GM12875 (cell line): ENCODE measurements at regions not wholly inside any gene's neighbourhood (a gene's known extent, or its start where the extent isn't known, plus 50 kb on each side); places are given as distances from the start of the nearest gene placed in this dataset.

Experiments used
- H3K4me3 ChIP-seq: one replicate; pipeline ENCODE4 v1.5.1; 2011; ENCODE audit warnings: low read depth, low read length, control low read depth
- TF ChIP-seq, protein P1 (sequence below): IDR thresholded peaks from 2 replicates; pipeline ENCODE4 v1.5.1; 2011; ENCODE audit warnings: low read depth, mild to moderate bottlenecking, control low read depth, inconsistent platforms, low read length, moderate library complexity, borderline replicate concordance; ENCODE audit not compliant: insufficient read depth

DNA sequence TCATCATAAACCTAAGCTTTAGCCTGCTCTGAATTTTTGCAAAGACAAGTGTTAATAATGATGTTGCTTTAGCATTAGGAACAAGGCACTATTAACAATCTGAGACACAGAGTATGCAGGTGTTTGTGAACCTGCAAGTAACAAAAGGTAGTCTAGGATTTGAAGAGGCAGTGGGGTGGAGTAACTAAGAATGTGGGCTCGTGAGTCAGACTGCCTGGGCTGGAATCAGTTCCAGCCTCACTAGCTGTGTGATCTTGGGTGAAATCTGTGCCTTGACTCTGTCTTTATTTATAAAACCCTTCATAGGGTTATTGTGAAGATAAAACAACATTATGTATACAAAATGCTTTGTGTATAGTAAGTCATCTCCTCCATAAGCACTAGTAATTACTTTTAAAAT, 610.6 kb upstream of the CFAP20DC start:
- H3K4me3 ChIP-seq: no peak overlapping the region
- TF ChIP-seq, protein P1, sequence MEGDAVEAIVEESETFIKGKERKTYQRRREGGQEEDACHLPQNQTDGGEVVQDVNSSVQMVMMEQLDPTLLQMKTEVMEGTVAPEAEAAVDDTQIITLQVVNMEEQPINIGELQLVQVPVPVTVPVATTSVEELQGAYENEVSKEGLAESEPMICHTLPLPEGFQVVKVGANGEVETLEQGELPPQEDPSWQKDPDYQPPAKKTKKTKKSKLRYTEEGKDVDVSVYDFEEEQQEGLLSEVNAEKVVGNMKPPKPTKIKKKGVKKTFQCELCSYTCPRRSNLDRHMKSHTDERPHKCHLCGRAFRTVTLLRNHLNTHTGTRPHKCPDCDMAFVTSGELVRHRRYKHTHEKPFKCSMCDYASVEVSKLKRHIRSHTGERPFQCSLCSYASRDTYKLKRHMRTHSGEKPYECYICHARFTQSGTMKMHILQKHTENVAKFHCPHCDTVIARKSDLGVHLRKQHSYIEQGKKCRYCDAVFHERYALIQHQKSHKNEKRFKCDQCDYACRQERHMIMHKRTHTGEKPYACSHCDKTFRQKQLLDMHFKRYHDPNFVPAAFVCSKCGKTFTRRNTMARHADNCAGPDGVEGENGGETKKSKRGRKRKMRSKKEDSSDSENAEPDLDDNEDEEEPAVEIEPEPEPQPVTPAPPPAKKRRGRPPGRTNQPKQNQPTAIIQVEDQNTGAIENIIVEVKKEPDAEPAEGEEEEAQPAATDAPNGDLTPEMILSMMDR: no peak

DNA sequence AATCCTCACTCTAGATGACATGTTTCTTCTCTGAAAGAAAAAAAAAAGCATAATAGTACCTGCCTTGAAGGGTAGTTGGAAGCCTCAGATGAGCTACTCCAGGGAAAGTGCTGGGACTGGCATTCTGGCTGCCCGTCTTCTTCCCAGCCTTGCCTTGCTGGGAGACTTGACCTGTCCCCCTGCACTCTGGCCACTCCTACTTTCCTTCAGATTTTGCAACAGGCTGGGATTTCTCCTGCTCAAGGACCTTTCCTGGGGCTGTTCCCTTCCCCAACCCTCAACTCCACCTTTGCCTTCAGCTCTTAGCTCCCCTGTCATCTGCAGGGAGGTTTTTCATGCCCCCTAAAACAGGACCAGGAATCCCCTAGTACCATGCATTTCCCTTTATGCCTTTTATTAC, 609.9 kb upstream of the CFAP20DC start:
- TF ChIP-seq, protein P1: no peak
- H3K4me3 ChIP-seq: no peak overlapping the region

DNA sequence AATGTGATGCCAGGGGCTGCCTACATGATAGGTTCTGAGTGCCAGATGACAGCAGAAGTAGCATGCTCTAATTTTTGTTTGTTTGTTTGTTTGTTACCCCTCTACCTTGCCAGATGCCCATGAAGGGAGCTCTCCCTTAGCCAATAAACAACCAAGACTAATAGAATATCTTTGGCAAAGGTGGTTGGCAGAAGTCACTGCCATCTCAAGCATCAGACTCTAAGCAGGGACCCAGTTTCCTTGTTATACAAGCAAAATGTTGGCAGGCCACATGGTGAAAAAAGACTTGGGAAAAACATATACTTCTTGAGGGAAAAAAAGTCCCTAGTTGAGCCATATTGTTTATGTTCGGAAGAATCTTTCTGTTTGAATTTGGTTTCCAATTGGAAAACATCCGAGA, 609.0 kb upstream of the CFAP20DC start:
- H3K4me3 ChIP-seq: no peak overlapping the region
- TF ChIP-seq, protein P1: no peak

DNA sequence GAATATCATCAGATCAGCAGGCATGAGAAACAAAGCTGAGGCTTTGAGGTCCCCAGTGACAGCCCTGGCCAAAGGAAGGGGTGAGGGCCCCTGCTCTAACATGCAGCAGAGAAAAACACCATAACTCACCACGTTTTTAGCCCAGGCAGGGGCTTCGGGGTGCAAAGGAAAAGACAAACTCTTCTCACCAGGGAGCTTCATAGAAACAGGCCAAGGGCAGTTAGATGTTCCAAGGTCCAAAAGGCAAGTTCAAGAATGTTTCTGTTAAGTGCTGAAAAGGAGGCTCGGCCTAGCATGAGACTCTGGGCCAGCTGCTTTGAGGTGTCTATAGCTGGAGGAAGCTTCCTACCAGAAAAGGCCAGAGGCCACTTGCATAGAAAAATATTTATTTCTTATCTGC, 608.4 kb upstream of the CFAP20DC start:
- H3K4me3 ChIP-seq: no peak overlapping the region
- TF ChIP-seq, protein P1: no peak

DNA sequence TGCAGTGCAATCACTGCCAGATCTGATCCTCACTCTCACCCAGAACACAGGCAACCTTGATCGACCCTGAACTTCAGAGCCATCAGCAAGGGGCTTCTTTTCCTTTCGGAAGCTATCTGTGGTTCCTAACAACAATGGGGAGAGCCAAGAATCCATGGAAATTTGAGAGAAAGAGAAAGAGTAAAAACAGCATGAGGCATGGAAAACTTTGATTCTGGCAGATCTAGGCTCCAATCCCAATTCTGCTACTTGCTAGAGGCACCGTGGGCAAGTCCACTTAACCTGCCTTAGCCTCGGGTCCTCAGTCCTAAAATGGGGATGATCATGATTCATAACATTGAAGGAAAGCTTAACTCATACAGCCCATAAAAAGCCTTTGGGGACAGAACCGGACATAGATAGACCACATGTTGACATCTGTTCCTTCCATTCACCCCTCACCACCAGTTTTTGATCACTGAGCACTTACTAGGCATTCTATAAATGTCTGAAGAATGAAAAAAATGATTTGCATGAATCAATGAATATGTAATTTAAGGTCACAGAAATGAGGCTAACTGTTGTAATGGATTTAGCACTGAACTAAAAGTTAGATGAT, 605.7 kb upstream of the CFAP20DC start:
- TF ChIP-seq, protein P1: no peak

DNA sequence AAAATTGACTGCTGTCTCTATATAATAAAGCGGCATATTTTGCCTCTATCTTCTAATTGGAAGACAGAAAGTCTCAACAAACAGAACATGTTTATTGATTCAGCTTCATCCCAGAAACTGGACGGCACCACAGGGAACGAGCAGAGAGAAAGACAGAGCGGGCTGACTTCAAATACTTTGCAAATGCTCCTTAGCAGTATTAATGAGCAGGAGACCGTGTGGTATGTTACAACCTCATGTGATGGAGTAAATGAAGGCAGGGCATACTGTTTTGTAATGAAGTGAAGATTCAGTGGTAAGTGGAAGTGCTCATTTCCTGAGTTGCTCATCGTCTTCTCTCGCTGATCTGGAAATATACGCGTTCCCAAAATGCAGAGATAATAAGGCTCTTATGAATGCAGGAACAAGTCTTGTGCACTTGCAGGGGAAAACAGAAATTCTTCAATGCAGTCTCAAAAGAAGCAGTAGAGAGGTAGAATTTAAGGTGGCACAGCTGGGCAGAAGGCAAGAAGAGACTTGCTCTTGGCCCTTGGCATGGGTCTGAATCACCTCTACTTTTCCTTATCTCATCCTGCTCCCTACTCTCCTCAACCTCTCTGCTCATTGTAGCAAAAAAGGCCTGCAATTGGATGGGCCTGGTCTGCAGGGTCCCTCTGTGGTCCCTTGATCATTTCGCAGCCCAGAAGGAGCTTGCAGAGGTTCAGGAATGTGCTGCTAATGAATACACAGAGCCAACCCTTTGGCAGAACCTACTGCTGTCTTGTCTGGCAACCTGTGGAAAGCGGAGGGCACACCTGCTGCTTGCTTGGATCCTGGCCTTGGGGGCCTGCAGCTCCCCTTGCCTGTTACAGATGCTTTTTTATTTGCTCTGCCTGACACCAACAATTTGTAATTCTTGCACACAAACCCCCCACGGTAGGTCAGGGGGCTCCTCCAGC, 604.9 kb upstream of the CFAP20DC start:
- no peak overlapping the region for H3K4me3 ChIP-seq
- TF ChIP-seq, protein P1: no peak

More for the DNA sequence above, 605.7 kb upstream of the CFAP20DC start:
- no peak overlapping the region for H3K4me3 ChIP-seq

DNA sequence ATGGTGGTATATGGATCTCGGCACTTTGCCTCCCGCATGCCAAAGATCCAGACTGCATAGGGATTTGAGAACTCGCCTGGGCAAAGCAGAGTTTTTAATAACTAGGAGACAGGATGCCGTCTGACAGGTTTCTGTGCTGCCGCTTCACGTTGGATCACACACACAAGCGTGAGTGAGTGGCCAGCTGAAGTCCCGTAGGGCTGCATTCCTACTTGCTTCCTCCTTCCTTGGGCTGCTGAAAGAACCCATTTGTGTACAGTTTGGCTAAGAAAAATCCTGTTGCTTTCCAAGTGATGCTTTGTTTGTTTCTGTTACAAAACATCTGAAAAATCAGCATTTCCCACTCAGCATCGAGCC, 604.3 kb upstream of the CFAP20DC start:
- TF ChIP-seq, protein P1: no peak
- no peak overlapping the region for H3K4me3 ChIP-seq
